SW480 (cell line): ENCODE measurements at regions not wholly inside any gene's neighbourhood (a gene's known extent, or its start where the extent isn't known, plus 50 kb on each side); places are given as distances from the start of the nearest gene placed in this dataset.

Experiments
- DNase-seq: peaks from one replicate; pipeline ENCODE4 v3.0.0-alpha.2; 2016; ENCODE audit warnings: low spot score

GRCh38 chr2:225340923-225341322 is 58.6 kb upstream of the NYAP2 start:
- no peak for DNase-seq

GRCh38 chr2:225337183-225337582 is 62.3 kb upstream of the NYAP2 start:
- no peak for DNase-seq

- no peak for DNase-seq
Observed at GRCh38 chr2:225334514-225334913, 65.0 kb upstream of the NYAP2 start.

GRCh38 chr2:225328192-225328591 is 71.3 kb upstream of the NYAP2 start:
- DNase-seq, result no peak

GRCh38 chr2:225326969-225327368 is 72.5 kb upstream of the NYAP2 start:
- no peak for DNase-seq

- no peak for DNase-seq
Observed at GRCh38 chr2:225319872-225320271, 79.6 kb upstream of the NYAP2 start.

- no peak for DNase-seq
Observed at GRCh38 chr2:225318440-225318839, 81.1 kb upstream of the NYAP2 start.

- no peak for DNase-seq
Observed at GRCh38 chr2:225317186-225317585, 82.3 kb upstream of the NYAP2 start.

- DNase-seq, result no peak
Observed at GRCh38 chr2:225310745-225311144, 88.8 kb upstream of the NYAP2 start.

GRCh38 chr2:225309516-225309915 is 90.0 kb upstream of the NYAP2 start:
- no peak for DNase-seq

- DNase-seq, result no peak
Observed at GRCh38 chr2:225296951-225297350, 102.6 kb upstream of the NYAP2 start.

GRCh38 chr2:225295102-225295501 is 104.4 kb upstream of the NYAP2 start:
- no peak for DNase-seq

GRCh38 chr2:225293638-225294037 is 105.9 kb upstream of the NYAP2 start:
- no peak for DNase-seq

GRCh38 chr2:225290757-225291400 is 108.6 kb upstream of the NYAP2 start:
- DNase-seq, result no peak

- no peak for DNase-seq
Observed at GRCh38 chr2:225289659-225290058, 109.9 kb upstream of the NYAP2 start.

- no peak for DNase-seq
Observed at GRCh38 chr2:225288986-225289385, 110.5 kb upstream of the NYAP2 start.

GRCh38 chr2:225282858-225283710 is 116.4 kb upstream of the NYAP2 start:
- DNase-seq, result peak; percentile 25

- no peak for DNase-seq
Observed at GRCh38 chr2:225276207-225276606, 123.3 kb upstream of the NYAP2 start.

- DNase-seq, result no peak
Observed at GRCh38 chr2:225275443-225275842, 124.1 kb upstream of the NYAP2 start.

- no peak for DNase-seq
Observed at GRCh38 chr2:225274751-225275150, 124.8 kb upstream of the NYAP2 start.

GRCh38 chr2:225272173-225272572 is 127.3 kb upstream of the NYAP2 start:
- DNase-seq, result no peak

- DNase-seq, result peak; percentile 13
Observed at GRCh38 chr2:225270861-225271260, 128.6 kb upstream of the NYAP2 start.

- DNase-seq, result no peak
Observed at GRCh38 chr2:225270053-225270452, 129.5 kb upstream of the NYAP2 start.

- DNase-seq, result no peak
Observed at GRCh38 chr2:225254363-225254762, 145.1 kb upstream of the NYAP2 start.
